Mesenchymal stem cell (in vitro differentiated cells and primary cell): ENCODE measurements at regions not wholly inside any gene's neighbourhood (a gene's known extent, or its start where the extent isn't known, plus 50 kb on each side); places are given as distances from the start of the nearest gene placed in this dataset.
A peak's percentile ranks its signal among the peaks of the same experiment; 100 is the strongest.

Source experiments
- DNase-seq: peaks from one replicate; pipeline ENCODE4 v3.0.0-alpha.2; 2013
- H2AFZ ChIP-seq: one replicate; pipeline ENCODE4 v1.6.1; 2013; ENCODE audit warnings: low read depth, mild to moderate bottlenecking, control low read depth, inconsistent platforms, low read length, moderate library complexity
- H2AK5ac ChIP-seq: 2 replicates; pipeline ENCODE4 v1.6.1; 2013; ENCODE audit warnings: low read length, moderate library complexity, mild to moderate bottlenecking, inconsistent platforms; ENCODE audit not compliant: severe bottlenecking
- H2BK120ac ChIP-seq: one replicate; pipeline ENCODE4 v1.6.1; 2013; ENCODE audit warnings: low read depth, mild to moderate bottlenecking, inconsistent platforms, low read length, moderate library complexity
- H2BK12ac ChIP-seq, 2 experiments: one replicate each; pipeline ENCODE4 v1.6.1; 2013; ENCODE audit warnings: inconsistent platforms in 2 of 2, low read length in 2 of 2, mild to moderate bottlenecking in 2 of 2, moderate library complexity in 2 of 2, control low read depth in 1 of 2
- H2BK15ac ChIP-seq: one replicate; pipeline ENCODE4 v1.6.1; 2013; ENCODE audit warnings: mild to moderate bottlenecking, low read depth, inconsistent platforms; ENCODE audit not compliant: poor library complexity, severe bottlenecking
- H2BK5ac ChIP-seq: 2 replicates; pipeline ENCODE4 v1.6.1; 2013; ENCODE audit warnings: low read depth, mild to moderate bottlenecking, low read length, control low read depth, inconsistent platforms; ENCODE audit not compliant: poor library complexity, severe bottlenecking
- H3K14ac ChIP-seq, 2 experiments: one replicate each; pipeline ENCODE4 v1.6.1; 2013; ENCODE audit warnings: inconsistent platforms in 2 of 2, low read length in 2 of 2, control low read depth in 1 of 2, mild to moderate bottlenecking in 1 of 2, moderate library complexity in 1 of 2
- H3K18ac ChIP-seq, 2 experiments: one replicate each; pipeline ENCODE4 v1.6.1; 2013; ENCODE audit warnings: inconsistent platforms in 2 of 2, low read length in 2 of 2, control low read depth in 1 of 2, low read depth in 1 of 2, mild to moderate bottlenecking in 1 of 2
- H3K23ac ChIP-seq, 2 experiments: one replicate each; pipeline ENCODE4 v1.6.1; 2013; ENCODE audit warnings: inconsistent platforms in 2 of 2, low read length in 2 of 2, mild to moderate bottlenecking in 2 of 2, moderate library complexity in 2 of 2, control low read depth in 1 of 2
- H3K27ac ChIP-seq: 2 replicates; pipeline ENCODE4 v1.5.1; 2013; ENCODE audit warnings: mild to moderate bottlenecking, moderate library complexity, low read length, control low read depth, inconsistent platforms; ENCODE audit not compliant: poor library complexity, severe bottlenecking
- H3K27me3 ChIP-seq, 2 experiments: 2 replicates each; pipeline versions ENCODE4 v1.6.1 to v1.7.0; 2013; ENCODE audit warnings: low read length in 2 of 2, mild to moderate bottlenecking in 2 of 2, moderate library complexity in 2 of 2, control low read depth in 1 of 2, inconsistent platforms in 1 of 2; ENCODE audit not compliant: control insufficient read depth in 1 of 2, insufficient read depth in 1 of 2
- H3K36me3 ChIP-seq, 2 experiments: 2 replicates each; pipeline versions ENCODE4 v1.6.1 to v1.7.0; 2013; ENCODE audit warnings: low read length in 2 of 2, control low read depth in 1 of 2, inconsistent platforms in 1 of 2, low read depth in 1 of 2, mild to moderate bottlenecking in 1 of 2; ENCODE audit not compliant: insufficient read depth in 2 of 2, control insufficient read depth in 1 of 2
- H3K4ac ChIP-seq, 2 experiments: one replicate each; pipeline ENCODE4 v1.6.1; 2013; ENCODE audit warnings: inconsistent platforms in 2 of 2, low read length in 2 of 2, mild to moderate bottlenecking in 2 of 2, moderate library complexity in 2 of 2, control low read depth in 1 of 2, low read depth in 1 of 2
- H3K4me1 ChIP-seq: 2 replicates; pipeline ENCODE4 v1.6.1; 2013; ENCODE audit warnings: low read depth, low read length, control low read depth; ENCODE audit not compliant: control insufficient read depth, insufficient read depth
- H3K4me2 ChIP-seq: 2 replicates; pipeline ENCODE4 v1.6.1; 2013; ENCODE audit warnings: low read length, mild to moderate bottlenecking, inconsistent platforms; ENCODE audit not compliant: poor library complexity, severe bottlenecking
- H3K4me3 ChIP-seq, 2 experiments: 2 replicates each; pipeline versions ENCODE4 v1.5.1 to v1.7.0; 2013; ENCODE audit warnings: low read length in 2 of 2, mild to moderate bottlenecking in 2 of 2, control low read depth in 1 of 2, low read depth in 1 of 2; ENCODE audit not compliant: insufficient read depth in 1 of 2
- H3K79me1 ChIP-seq: replicated peaks from 2 replicates; pipeline ENCODE4 v1.6.1; 2013; ENCODE audit warnings: mild to moderate bottlenecking, control low read depth, low read length, inconsistent platforms; ENCODE audit not compliant: poor library complexity, severe bottlenecking
- H3K9ac ChIP-seq: 2 replicates; pipeline ENCODE4 v1.7.0; 2013; ENCODE audit warnings: mild to moderate bottlenecking, low read length, moderate library complexity
- H3K9me3 ChIP-seq: 2 replicates; pipeline ENCODE4 v1.7.0; 2013; ENCODE audit warnings: mild to moderate bottlenecking, low read length; ENCODE audit not compliant: control insufficient read depth
- H4K8ac ChIP-seq: one replicate; pipeline ENCODE4 v1.6.1; 2013; ENCODE audit warnings: inconsistent platforms, mild to moderate bottlenecking, low read length, moderate library complexity
- H4K91ac ChIP-seq: one replicate; pipeline ENCODE4 v1.6.1; 2013; ENCODE audit warnings: mild to moderate bottlenecking, low read length, inconsistent platforms
- WGBS: methylation state at CpG from one replicate; pipeline ENCODE4 v1.1.7; 2013; ENCODE audit warnings: mixed read lengths; 5-methylcytosine and 5-hydroxymethylcytosine counted together

GRCh38 chr15:95168951-95169431, 937.6 kb downstream of the MCTP2 start:
- no peak overlapping the region for H2BK15ac ChIP-seq
- no peak overlapping the region for H3K27ac ChIP-seq
- H3K36me3 ChIP-seq = no peaks in the 10 kb centered on the region
- no peak overlapping the region for H2BK5ac ChIP-seq
- no peak overlapping the region for H3K18ac ChIP-seq
- no peak for DNase-seq
- no peak overlapping the region for H3K14ac ChIP-seq
- H3K4me2 ChIP-seq = no peak overlapping the region
- no peaks in the 10 kb centered on the region for H3K79me1 ChIP-seq
- no peak overlapping the region for H2BK120ac ChIP-seq
- peak overlapping the region; percentile 87 for H3K9ac ChIP-seq
- H3K4ac ChIP-seq = no peak overlapping the region
- H3K27me3 ChIP-seq = no peaks in the 10 kb centered on the region
- peak overlapping the region in 1 of 2 experiments; percentile 77 for H3K4me3 ChIP-seq
- no peak overlapping the region for H4K91ac ChIP-seq
- H4K8ac ChIP-seq = no peak overlapping the region
- H2BK12ac ChIP-seq = no peak overlapping the region
- H2AFZ ChIP-seq = no peak overlapping the region
- H3K4me1 ChIP-seq = no peaks in the 10 kb centered on the region
- WGBS = 93% methylated on average over 1 of the region's 5 CpGs
- no peak overlapping the region for H3K23ac ChIP-seq
- H2AK5ac ChIP-seq = no peak overlapping the region
- no peaks in the 10 kb centered on the region for H3K9me3 ChIP-seq

- 97% methylated on average over 31 of the region's 31 CpGs for WGBS
- H2AK5ac ChIP-seq = no peak overlapping the region
- no peak overlapping the region for H4K91ac ChIP-seq
- no peak overlapping the region for H3K14ac ChIP-seq
- H3K4me3 ChIP-seq = peak overlapping the region in 1 of 2 experiments; percentile 77
- H2BK15ac ChIP-seq = no peak overlapping the region
- H3K4me2 ChIP-seq = no peak overlapping the region
- no peak overlapping the region for H2AFZ ChIP-seq
- no peak overlapping the region for H2BK120ac ChIP-seq
- H3K23ac ChIP-seq = no peak overlapping the region
- DNase-seq = no peak
- H2BK12ac ChIP-seq = no peak overlapping the region
- H3K79me1 ChIP-seq = no peaks in the 10 kb centered on the region
- H3K9ac ChIP-seq = peak overlapping the region; percentile 87
- H3K18ac ChIP-seq = no peak overlapping the region
- no peak overlapping the region for H3K4ac ChIP-seq
- peak overlapping the region; percentile 20 for H2BK5ac ChIP-seq
- H3K9me3 ChIP-seq = no peaks in the 10 kb centered on the region
- H3K4me1 ChIP-seq = peaks cover 3% of the 10 kb centered on the region
- no peaks in the 10 kb centered on the region for H3K36me3 ChIP-seq
- H3K27ac ChIP-seq = no peak overlapping the region
- peak overlapping the region; percentile 36 for H4K8ac ChIP-seq
- H3K27me3 ChIP-seq = no peaks in the 10 kb centered on the region
These were observed 938.4 kb downstream of the MCTP2 start for GRCh38 chr15:95169541-95170459.

GRCh38 chr15:95170561-95171380, 939.4 kb downstream of the MCTP2 start:
- Histone ChIP-seq H3K9me3 (no peaks in the 10 kb centered on the region), H3K4me2 (no peak overlapping the region), H4K91ac (no peak overlapping the region), H3K79me1 (no peaks in the 10 kb centered on the region), H2BK15ac (no peak overlapping the region), H2BK5ac (no peak overlapping the region), H3K18ac (peak overlapping the region in 1 of 2 experiments; percentile 64), H3K27ac (no peak overlapping the region), H3K36me3 (no peaks in the 10 kb centered on the region), H3K27me3 (no peaks in the 10 kb centered on the region), H3K23ac (no peak overlapping the region), H2BK12ac (no peak overlapping the region), H3K4ac (no peak overlapping the region), H4K8ac (no peak overlapping the region), H2AK5ac (no peak overlapping the region), H3K14ac (no peak overlapping the region), H3K9ac (peak overlapping the region; percentile 87), H2BK120ac (no peak overlapping the region), H2AFZ (no peak overlapping the region), H3K4me1 (peaks cover 3% of the 10 kb centered on the region), H3K4me3 (peak overlapping the region in 1 of 2 experiments; percentile 77)
- 81% methylated on average over 4 of the region's 6 CpGs for WGBS
- DNase-seq = no peak

GRCh38 chr15:95171564-95171963, 940.2 kb downstream of the MCTP2 start:
- Histone ChIP-seq H2BK12ac (no peak overlapping the region), H2AK5ac (no peak overlapping the region), H2BK5ac (no peak overlapping the region), H2BK15ac (no peak overlapping the region), H3K36me3 (no peaks in the 10 kb centered on the region), H4K91ac (no peak overlapping the region), H2BK120ac (no peak overlapping the region), H3K27ac (no peak overlapping the region), H3K23ac (no peak overlapping the region), H3K4ac (no peak overlapping the region), H3K9ac (no peak overlapping the region), H3K27me3 (no peaks in the 10 kb centered on the region), H3K4me1 (peaks cover 3% of the 10 kb centered on the region), H3K9me3 (peaks cover under 1% of the 10 kb centered on the region), H3K4me3 (no peak overlapping the region), H2AFZ (no peak overlapping the region), H3K18ac (no peak overlapping the region), H3K14ac (no peak overlapping the region), H3K4me2 (no peak overlapping the region), H4K8ac (no peak overlapping the region), H3K79me1 (no peaks in the 10 kb centered on the region)
- no peak for DNase-seq
- 100% methylated on average over 2 of the region's 3 CpGs for WGBS
